ENCODE measurements at regions not wholly inside any gene's neighbourhood (a gene's known extent, or its start where the extent isn't known, plus 50 kb on each side); places are given as distances from the start of the nearest gene placed in this dataset.

- TF ChIP-seq CTCF (IDR thresholded peaks at IDR 0.05; ENCODE audit: extremely low read depth in 1 of 2, insufficient read depth in 1 of 2, low read depth in 1 of 2, low read length in 2 of 2) = no peak
- no peak for TF ChIP-seq POLR2A (IDR thresholded peaks at IDR 0.05; ENCODE audit: low read depth, low read length)
- no peak for TF ChIP-seq GATA2 (IDR thresholded peaks at IDR 0.05; ENCODE audit: insufficient read depth, insufficient read length, low read depth, low read length)
- no peak for TF ChIP-seq JUN (IDR thresholded peaks at IDR 0.05; ENCODE audit: borderline replicate concordance, insufficient read depth, insufficient read length, low read depth)
- TF ChIP-seq EZH2 (IDR thresholded peaks at IDR 0.05; ENCODE audit: borderline replicate concordance, low read depth, low read length, severe bottlenecking) = no peak
These were observed 397.6 kb upstream of the IRX4 start for GRCh38 chr5:2280318-2280717.

All from endothelial cell of umbilical vein (primary cell).